GM12875 (cell line): ENCODE measurements at regions not wholly inside any gene's neighbourhood (a gene's known extent, or its start where the extent isn't known, plus 50 kb on each side); places are given as distances from the start of the nearest gene placed in this dataset.

ENCODE experiments used
- H3K4me3 ChIP-seq: one replicate; pipeline ENCODE4 v1.5.1; 2011; ENCODE audit warnings: low read depth, low read length, control low read depth
- TF ChIP-seq, protein P1 (sequence below): IDR thresholded peaks from 2 replicates; pipeline ENCODE4 v1.5.1; 2011; ENCODE audit warnings: low read depth, mild to moderate bottlenecking, control low read depth, inconsistent platforms, low read length, moderate library complexity, borderline replicate concordance; ENCODE audit not compliant: insufficient read depth

GRCh38 chr14:42391146-42391834, 784.6 kb downstream of the LRFN5 start:
- H3K4me3 ChIP-seq: no peak overlapping the region
- TF ChIP-seq, protein P1, sequence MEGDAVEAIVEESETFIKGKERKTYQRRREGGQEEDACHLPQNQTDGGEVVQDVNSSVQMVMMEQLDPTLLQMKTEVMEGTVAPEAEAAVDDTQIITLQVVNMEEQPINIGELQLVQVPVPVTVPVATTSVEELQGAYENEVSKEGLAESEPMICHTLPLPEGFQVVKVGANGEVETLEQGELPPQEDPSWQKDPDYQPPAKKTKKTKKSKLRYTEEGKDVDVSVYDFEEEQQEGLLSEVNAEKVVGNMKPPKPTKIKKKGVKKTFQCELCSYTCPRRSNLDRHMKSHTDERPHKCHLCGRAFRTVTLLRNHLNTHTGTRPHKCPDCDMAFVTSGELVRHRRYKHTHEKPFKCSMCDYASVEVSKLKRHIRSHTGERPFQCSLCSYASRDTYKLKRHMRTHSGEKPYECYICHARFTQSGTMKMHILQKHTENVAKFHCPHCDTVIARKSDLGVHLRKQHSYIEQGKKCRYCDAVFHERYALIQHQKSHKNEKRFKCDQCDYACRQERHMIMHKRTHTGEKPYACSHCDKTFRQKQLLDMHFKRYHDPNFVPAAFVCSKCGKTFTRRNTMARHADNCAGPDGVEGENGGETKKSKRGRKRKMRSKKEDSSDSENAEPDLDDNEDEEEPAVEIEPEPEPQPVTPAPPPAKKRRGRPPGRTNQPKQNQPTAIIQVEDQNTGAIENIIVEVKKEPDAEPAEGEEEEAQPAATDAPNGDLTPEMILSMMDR: no peak

- TF ChIP-seq, protein P1: no peak
Measured at GRCh38 chr14:42378880-42379279, 772.2 kb downstream of the LRFN5 start.

DNA sequence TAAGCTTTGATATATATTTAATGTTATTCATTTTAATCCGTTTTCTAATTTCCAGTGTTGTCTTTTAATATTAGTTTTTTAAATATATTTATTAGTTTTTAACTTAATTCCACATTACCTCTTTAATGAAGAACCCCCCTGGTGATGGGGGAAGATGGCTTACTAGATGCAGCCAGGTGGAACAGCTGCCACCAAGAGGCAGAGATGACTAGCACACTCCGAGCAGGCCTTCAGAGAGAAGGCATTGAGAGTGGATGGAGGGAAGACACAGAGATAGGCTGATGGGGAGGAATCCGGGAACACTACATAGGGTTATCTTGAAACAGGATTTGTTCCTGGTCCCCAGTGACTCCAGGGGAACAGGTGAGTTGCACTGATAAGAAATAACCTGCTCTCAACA, 771.6 kb downstream of the LRFN5 start:
- TF ChIP-seq, protein P1: no peak
- no peak overlapping the region for H3K4me3 ChIP-seq

More at GRCh38 chr14:42378880-42379279, 772.2 kb downstream of the LRFN5 start:
- H3K4me3 ChIP-seq: no peak overlapping the region

- no peak overlapping the region for H3K4me3 ChIP-seq
- TF ChIP-seq, protein P1: no peak
Measured at GRCh38 chr14:42374332-42374731, 767.7 kb downstream of the LRFN5 start.

DNA sequence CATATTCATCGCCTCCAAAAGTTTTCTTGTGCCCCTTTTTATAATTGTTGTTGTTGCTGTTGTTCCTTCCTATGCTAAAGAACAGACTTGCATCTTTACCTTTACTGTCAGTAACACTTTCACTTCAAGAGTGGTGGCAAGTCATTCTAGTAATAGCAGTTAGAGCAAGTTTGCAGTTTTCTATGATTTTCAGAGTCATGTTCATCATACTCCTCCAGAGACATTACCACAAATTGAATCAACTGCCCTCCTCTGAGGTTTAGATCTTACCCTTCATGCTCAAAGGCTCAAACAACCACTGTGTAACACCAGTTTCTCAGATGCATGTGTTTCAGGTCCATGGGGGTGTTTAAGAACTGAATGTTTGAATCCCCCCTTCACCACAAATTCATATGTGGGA, 763.4 kb downstream of the LRFN5 start:
- H3K4me3 ChIP-seq: no peak overlapping the region
- TF ChIP-seq, protein P1: no peak

- no peak overlapping the region for H3K4me3 ChIP-seq
- TF ChIP-seq, protein P1: no peak
Measured at GRCh38 chr14:42368234-42368633, 761.6 kb downstream of the LRFN5 start.

DNA sequence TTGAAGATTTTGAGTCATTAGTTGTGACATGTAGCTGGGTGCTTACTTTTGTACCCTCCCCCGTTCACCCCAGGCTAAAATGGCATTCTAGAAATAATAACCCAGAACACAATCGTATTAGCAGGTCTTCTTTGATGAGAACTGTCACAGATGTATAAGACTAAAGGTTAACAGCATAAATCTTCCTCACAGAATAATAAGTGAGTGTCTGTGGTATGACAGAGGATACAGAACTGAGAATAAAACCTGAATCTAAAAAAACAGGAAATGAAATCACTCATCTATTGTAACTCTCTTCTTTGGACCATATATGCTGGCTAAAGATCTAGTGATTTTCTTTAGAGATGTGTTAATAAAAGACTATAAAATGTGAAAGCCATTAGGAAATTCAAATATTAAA, 746.6 kb downstream of the LRFN5 start:
- no peak overlapping the region for H3K4me3 ChIP-seq
- TF ChIP-seq, protein P1: no peak
